ENCODE measurements at regions not wholly inside any gene's neighbourhood (a gene's known extent, or its start where the extent isn't known, plus 50 kb on each side); places are given as distances from the start of the nearest gene placed in this dataset.
A peak's percentile ranks its signal among the peaks of the same experiment; 100 is the strongest.

DNA sequence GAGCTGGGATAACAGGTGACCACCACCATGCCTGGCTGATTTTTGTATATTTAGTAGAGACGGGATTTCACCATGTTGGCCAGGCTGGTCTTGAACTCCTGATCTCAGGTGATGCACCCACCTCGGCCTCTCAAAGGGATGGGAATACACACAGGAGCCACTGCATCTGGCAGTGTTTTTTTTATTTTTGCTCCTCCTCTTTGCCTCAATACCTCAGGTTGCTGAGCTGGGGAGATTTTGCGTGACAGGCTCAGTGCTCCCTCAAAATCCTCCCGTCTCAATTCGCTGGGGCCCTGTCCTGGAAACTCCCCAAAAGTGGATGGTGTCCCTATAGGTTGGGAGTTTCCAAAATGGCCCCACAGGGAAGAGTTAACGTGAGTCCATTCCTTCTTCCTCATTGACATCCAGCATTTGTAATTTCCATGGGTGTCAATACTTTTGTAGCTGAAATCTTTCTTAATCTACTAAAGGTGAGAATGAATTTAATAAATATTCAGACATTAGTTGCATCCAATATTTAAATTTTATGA is 71.8 kb downstream of the GGTLC2 start:
- Mint-ChIP-seq H3K27ac (no peak overlapping the region), H3K36me3 (ENCODE audit: low read depth) (no peaks in the 10 kb centered on the region), H3K9me3 (no peaks in the 10 kb centered on the region), H3K4me3 (no peak overlapping the region), H3K4me1 (ENCODE audit: low read depth) (peaks cover 24% of the 10 kb centered on the region), H3K27me3 (no peaks in the 10 kb centered on the region)
- ATAC-seq (no peak), DNase-seq (no peak)
- intact Hi-C loops (cut with micrococcal nuclease) = no loop called here
- CTCF ChIA-PET = interaction anchor here (1.4 to 1.5 kb wide), 2 partner anchors 10 to 29 kb away, joined by 3 to 6 read pairs; no protein-coding TSS in a partner anchor
- no peak for TF ChIP-seq CTCF (IDR thresholded peaks at IDR 0.05)
- POLR2A ChIA-PET = no interaction called here

GRCh38 chr22:22717664-22718063 is 73.2 kb downstream of the GGTLC2 start:
- no peak for ATAC-seq
- peaks cover 38% of the 10 kb centered on the region for H3K4me1 Mint-ChIP-seq (ENCODE audit: low read depth)
- ChIA-PET POLR2A (no interaction called here), CTCF (interaction anchor here (0.7 to 7.7 kb wide), 4 partner anchors 27 to 71 kb away, joined by 3 to 63 read pairs (median 5); no protein-coding TSS in a partner anchor)
- H3K27ac Mint-ChIP-seq = no peak overlapping the region
- H3K36me3 Mint-ChIP-seq (ENCODE audit: low read depth) = no peaks in the 10 kb centered on the region
- no peaks in the 10 kb centered on the region for H3K9me3 Mint-ChIP-seq
- intact Hi-C loops (cut with micrococcal nuclease) = no loop called here
- no peaks in the 10 kb centered on the region for H3K27me3 Mint-ChIP-seq
- no peak for TF ChIP-seq CTCF (IDR thresholded peaks at IDR 0.05)
- no peak overlapping the region for H3K4me3 Mint-ChIP-seq
- DNase-seq = no peak

- Mint-ChIP-seq H3K36me3 (ENCODE audit: low read depth) (no peaks in the 10 kb centered on the region), H3K9me3 (no peaks in the 10 kb centered on the region), H3K27me3 (no peaks in the 10 kb centered on the region), H3K27ac (peak overlapping the region; percentile 43), H3K4me1 (ENCODE audit: low read depth) (peaks cover 40% of the 10 kb centered on the region), H3K4me3 (no peak overlapping the region)
- CTCF ChIA-PET = interaction anchor here (0.8 to 7.7 kb wide), 15 partner anchors 10 to 236 kb away, joined by 3 to 63 read pairs (median 4); no protein-coding TSS in a partner anchor
- POLR2A ChIA-PET = no interaction called here
- ATAC-seq (peak; percentile 85), DNase-seq (peak; percentile 83)
- TF ChIP-seq CTCF (IDR thresholded peaks at IDR 0.05) = peak; percentile 81
- intact Hi-C loops (cut with micrococcal nuclease) = no loop called here
Observed at GRCh38 chr22:22720201-22720723, 75.8 kb downstream of the GGTLC2 start.

- Mint-ChIP-seq H3K9me3 (no peaks in the 10 kb centered on the region), H3K4me3 (no peak overlapping the region), H3K27ac (peak overlapping the region; percentile 43), H3K4me1 (ENCODE audit: low read depth) (peaks cover 40% of the 10 kb centered on the region), H3K27me3 (no peaks in the 10 kb centered on the region), H3K36me3 (ENCODE audit: low read depth) (no peaks in the 10 kb centered on the region)
- POLR2A ChIA-PET = no interaction called here
- DNase-seq (no peak), ATAC-seq (no peak)
- intact Hi-C loops (cut with micrococcal nuclease) = no loop called here
- no peak for TF ChIP-seq CTCF (IDR thresholded peaks at IDR 0.05)
- CTCF ChIA-PET = interaction anchor here (0.8 to 7.7 kb wide), 14 partner anchors 11 to 235 kb away, joined by 3 to 63 read pairs (median 4); no protein-coding TSS in a partner anchor
Observed at GRCh38 chr22:22720724-22721261, 76.4 kb downstream of the GGTLC2 start.

- no peaks in the 10 kb centered on the region for H3K9me3 Mint-ChIP-seq
- DNase-seq = peak; percentile 90
- CTCF ChIA-PET = interaction anchor here (0.7 to 7.7 kb wide), 10 partner anchors 10 to 233 kb away, joined by 3 to 63 read pairs (median 4); no protein-coding TSS in a partner anchor
- no peak overlapping the region for H3K4me3 Mint-ChIP-seq
- H3K4me1 Mint-ChIP-seq (ENCODE audit: low read depth) = peaks cover 40% of the 10 kb centered on the region
- ATAC-seq = peak; percentile 84
- POLR2A ChIA-PET = no interaction called here
- no peaks in the 10 kb centered on the region for H3K27me3 Mint-ChIP-seq
- no peaks in the 10 kb centered on the region for H3K36me3 Mint-ChIP-seq (ENCODE audit: low read depth)
- no peak for TF ChIP-seq CTCF (IDR thresholded peaks at IDR 0.05)
- intact Hi-C loops (cut with micrococcal nuclease) = no loop called here
- peak overlapping the region; percentile 46 for H3K27ac Mint-ChIP-seq
Observed at GRCh38 chr22:22721681-22722354, 77.4 kb downstream of the GGTLC2 start.

Data from activated CD8-positive, alpha-beta T cell treated with anti-CD3 and anti-CD28 coated beads for 36 hours (primary cell).